Brain pericyte (primary cell): ENCODE measurements at regions not wholly inside any gene's neighbourhood (a gene's known extent, or its start where the extent isn't known, plus 50 kb on each side); places are given as distances from the start of the nearest gene placed in this dataset.
"Not testable (repeated sequence)": the region's sequence is repeated elsewhere in the genome, so short reads cannot be mapped to it uniquely, and the experiment has no call there.

Experiments used
- DNase-seq: peaks from one replicate; pipeline ENCODE4 v3.0.0-alpha.2; 2012; ENCODE audit warnings: low read depth, low spot score

DNA sequence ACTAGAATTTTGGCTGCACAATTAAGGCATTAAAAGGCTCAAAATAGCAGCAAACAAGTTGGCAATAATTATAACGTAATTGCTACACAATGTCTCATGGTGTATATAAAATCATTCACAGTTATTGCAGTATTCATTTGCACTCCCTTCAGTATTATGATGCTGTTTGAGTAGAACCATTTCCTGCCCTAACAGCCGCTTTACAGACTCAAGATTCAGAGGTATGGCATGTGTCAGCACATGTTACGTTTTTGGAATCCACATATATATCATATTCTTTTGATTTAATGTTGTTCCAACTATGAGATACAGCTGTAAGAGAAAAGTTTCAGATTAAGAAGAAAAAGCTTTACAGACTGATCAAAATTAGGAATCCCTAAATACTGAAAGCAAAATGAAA, 56.3 kb upstream of the NCKAP5 start:
- no peak for DNase-seq

GRCh38 chr2:133627741-133628140, 59.5 kb upstream of the NCKAP5 start:
- DNase-seq = no peak

- no peak for DNase-seq
Observed at GRCh38 chr2:133633309-133633708, 65.0 kb upstream of the NCKAP5 start.

GRCh38 chr2:133633881-133634409, 65.7 kb upstream of the NCKAP5 start:
- DNase-seq = no peak

GRCh38 chr2:133635131-133635530, 66.9 kb upstream of the NCKAP5 start:
- no peak for DNase-seq

GRCh38 chr2:133636287-133636686, 68.0 kb upstream of the NCKAP5 start:
- no peak for DNase-seq

DNA sequence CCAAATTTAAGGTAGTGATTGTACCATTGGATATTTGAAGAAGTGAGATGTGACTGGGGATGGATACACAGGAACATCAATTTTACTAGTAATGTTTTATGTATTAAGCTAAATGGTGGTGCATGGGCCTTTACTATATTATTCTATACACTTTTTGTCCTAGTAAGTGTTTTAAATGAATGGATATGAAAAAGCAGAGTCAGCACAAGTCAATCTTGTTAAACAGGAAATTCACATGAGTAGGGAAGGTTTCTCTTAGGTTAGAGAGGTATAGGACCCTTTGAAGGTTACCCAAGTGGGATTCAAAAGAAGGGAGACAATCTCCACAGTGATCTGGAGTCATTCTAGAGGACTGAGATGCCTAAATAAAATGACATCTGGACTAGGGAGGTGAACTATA, 71.8 kb upstream of the NCKAP5 start:
- no peak for DNase-seq

DNA sequence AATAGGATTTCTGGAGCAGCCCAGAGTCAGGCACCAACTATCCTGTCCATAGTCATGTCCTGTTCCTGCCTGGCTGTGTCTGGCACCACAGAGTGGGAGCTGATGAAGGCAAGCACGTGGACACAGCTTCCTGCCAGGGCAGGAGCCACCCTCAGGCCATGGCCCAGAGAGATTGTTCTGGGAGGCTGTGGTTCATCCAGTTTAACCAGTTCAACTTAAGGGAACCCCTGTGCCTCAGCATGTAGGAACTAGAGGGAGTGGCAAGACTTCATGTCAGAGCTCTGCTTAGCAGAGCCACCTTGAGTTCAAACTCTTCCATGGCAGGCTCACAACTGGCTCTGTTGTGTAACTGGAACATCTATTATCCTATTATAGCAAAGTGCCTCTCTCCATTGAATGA, 73.2 kb upstream of the NCKAP5 start:
- no peak for DNase-seq

- DNase-seq = no peak
Observed at GRCh38 chr2:133641942-133642725, 73.9 kb upstream of the NCKAP5 start.

DNA sequence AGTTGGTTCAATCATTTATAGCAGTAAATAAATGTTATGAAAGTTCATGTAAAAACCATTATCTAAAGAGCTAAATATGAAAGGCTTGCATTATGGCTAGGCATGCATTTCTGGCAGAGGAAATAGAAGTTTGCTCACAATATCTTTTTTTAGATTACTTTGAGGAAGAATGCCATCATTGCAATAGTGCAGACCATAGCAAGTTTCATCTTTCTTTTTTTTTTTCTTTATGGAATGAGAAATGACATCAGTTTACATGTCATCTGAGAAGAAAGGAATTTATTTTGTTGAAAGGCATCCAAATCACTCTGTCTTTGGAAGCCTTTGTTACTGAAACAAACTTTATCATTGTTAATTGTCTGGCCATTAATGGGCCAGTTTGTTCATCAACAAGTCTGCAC, 74.5 kb upstream of the NCKAP5 start:
- no peak for DNase-seq

- no peak for DNase-seq
Observed at GRCh38 chr2:133643863-133644262, 75.6 kb upstream of the NCKAP5 start.

DNA sequence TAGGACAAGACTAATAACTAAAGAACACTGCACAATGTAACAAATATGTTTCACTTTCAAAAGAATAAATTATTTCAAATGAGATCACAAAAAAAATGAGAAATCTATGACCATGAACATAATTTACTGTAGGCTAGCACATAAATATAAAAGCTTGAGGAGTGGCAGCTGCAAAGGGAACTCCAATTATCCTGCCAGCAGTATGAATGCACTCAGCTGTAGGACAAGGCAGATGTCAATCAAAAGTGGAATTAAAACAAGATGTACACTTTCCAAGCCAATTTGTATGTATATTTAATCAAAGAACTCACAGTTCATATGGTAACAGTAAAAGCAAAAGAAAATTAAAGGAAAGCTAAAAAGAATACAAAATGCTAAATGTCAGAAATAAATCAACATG, 76.6 kb upstream of the NCKAP5 start:
- no peak for DNase-seq

DNA sequence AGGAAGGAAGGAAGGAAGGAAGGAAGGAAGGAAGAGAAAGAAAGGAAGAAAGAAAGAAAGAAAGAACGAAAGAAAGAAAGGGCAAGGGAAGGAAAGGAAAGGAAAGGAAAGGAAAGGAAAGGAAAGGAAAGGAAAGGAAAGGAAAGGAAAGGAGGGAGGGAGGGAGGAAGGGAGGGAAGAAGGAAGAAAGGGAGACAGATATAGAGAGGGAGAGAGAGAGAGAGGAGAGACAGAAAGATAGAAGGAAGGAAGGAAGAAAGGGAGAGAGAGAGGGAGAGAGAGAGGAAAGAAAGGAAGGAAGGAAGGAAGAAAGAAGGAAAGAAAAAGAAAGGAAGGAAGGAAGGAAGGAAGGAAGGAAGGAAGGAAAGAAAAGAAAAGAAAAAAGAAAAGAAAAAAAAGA, 79.1 kb upstream of the NCKAP5 start:
- not testable (repeated sequence) for DNase-seq

DNA sequence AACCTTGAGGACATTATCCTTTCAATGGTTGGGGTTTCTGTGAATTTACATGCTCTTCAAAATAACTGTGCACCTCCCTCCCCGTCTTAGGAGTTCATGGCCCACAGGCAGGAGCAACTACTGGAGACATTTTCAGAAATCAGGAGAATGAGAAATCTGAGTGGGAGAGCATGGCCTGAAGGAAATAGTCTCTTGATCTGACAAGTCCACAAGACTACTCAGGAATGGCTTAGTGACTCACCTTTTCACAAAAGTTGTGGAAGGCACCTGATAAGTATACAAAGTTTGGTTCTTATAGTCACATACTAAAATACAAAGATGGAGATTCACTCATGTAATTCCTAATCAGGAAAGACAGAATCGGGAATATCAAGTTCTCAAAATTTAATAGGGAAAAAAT, 83.6 kb upstream of the NCKAP5 start:
- DNase-seq = no peak

GRCh38 chr2:133652398-133652797, 84.1 kb upstream of the NCKAP5 start:
- DNase-seq = no peak

DNA sequence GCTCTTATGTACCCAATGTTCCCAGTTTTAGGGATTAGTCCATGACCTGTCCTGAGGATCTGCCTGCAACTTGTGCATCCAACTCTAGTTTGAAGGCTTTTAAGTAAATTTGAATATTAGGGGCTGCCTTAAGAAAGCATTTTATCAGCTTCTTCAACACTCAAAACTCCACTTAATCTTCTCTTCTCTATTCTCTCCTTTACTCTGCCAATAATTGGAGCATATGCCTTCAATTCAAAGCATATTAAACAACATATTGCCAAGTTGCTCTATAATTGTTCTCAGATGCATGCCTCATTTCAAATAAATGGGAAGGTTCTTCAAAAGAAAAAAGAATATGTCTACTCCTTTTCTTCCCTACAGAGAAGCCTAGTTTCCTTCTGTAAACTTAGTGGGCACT, 84.8 kb upstream of the NCKAP5 start:
- no peak for DNase-seq

GRCh38 chr2:133654949-133655348, 86.7 kb upstream of the NCKAP5 start:
- DNase-seq = no peak

- DNase-seq = no peak
Observed at GRCh38 chr2:133655610-133656009, 87.3 kb upstream of the NCKAP5 start.

- peak; percentile 25 for DNase-seq
Observed at GRCh38 chr2:133657591-133657990, 89.3 kb upstream of the NCKAP5 start.

- no peak for DNase-seq
Observed at GRCh38 chr2:133658020-133658903, 90.0 kb upstream of the NCKAP5 start.

- DNase-seq = no peak
Observed at GRCh38 chr2:133660510-133660909, 92.2 kb upstream of the NCKAP5 start.

- DNase-seq = no peak
Observed at GRCh38 chr2:133661392-133661791, 93.1 kb upstream of the NCKAP5 start.

GRCh38 chr2:133666621-133667020, 98.4 kb upstream of the NCKAP5 start:
- no peak for DNase-seq
